Keratinocyte (primary cell): ENCODE measurements at regions not wholly inside any gene's neighbourhood (a gene's known extent, or its start where the extent isn't known, plus 50 kb on each side); places are given as distances from the start of the nearest gene placed in this dataset.

Experiments used
- CTCF ChIP-seq, 3 experiments: IDR thresholded peaks in 1 of 3; conservative IDR thresholded peaks in 1 of 3; optimal IDR thresholded peaks in 1 of 3; 2 replicates in 2 of 3; 3 replicates in 1 of 3; pipeline versions ENCODE3 to v1.5.1; 2011; ENCODE audit warnings: low read length in 3 of 3, mild to moderate bottlenecking in 3 of 3, moderate library complexity in 2 of 3, control low read depth in 1 of 3, inconsistent platforms in 1 of 3; ENCODE audit not compliant: insufficient read depth in 2 of 3; ENCODE audit errors: extremely low read depth in 1 of 3
- EZH2 ChIP-seq: IDR thresholded peaks from one replicate; pipeline ENCODE4 v1.6.1; 2012; ENCODE audit warnings: inconsistent platforms, mild to moderate bottlenecking, low read length, moderate library complexity

GRCh38 chr4:28101583-28101982, 1240.9 kb downstream of the STIM2 start:
- no peak for TF ChIP-seq CTCF (optimal IDR thresholded peaks at IDR 0.05 in 1 of 3, IDR thresholded peaks at IDR 0.05 in 1 of 3, conservative IDR thresholded peaks at IDR 0.05 in 1 of 3; ENCODE audit: extremely low read depth in 1 of 3, insufficient read depth in 2 of 3, low read length in 3 of 3)
- no peak for TF ChIP-seq EZH2
